WTC11 (cell line): ENCODE measurements at regions not wholly inside any gene's neighbourhood (a gene's known extent, or its start where the extent isn't known, plus 50 kb on each side); places are given as distances from the start of the nearest gene placed in this dataset.

Experiments
- E2F5 ChIP-seq: sonication (generic); formaldehyde crosslinking; IDR thresholded peaks from 2 replicates; pipeline ENCODE4 v1.8.1; 2022; ENCODE audit warnings: mild to moderate bottlenecking, moderate library complexity, missing genetic modification reagents
- FOXJ3 ChIP-seq: sonication (generic); formaldehyde crosslinking; IDR thresholded peaks from 2 replicates; pipeline ENCODE4 v1.9.0; 2021; ENCODE audit warnings: missing genetic modification reagents, mild to moderate bottlenecking, borderline replicate concordance
- FOXP1 ChIP-seq: sonication (generic); formaldehyde crosslinking; IDR thresholded peaks from 2 replicates; pipeline ENCODE4 v1.8.0; 2022; ENCODE audit warnings: missing genetic modification reagents, mild to moderate bottlenecking, moderate library complexity, borderline replicate concordance
- MAX ChIP-seq: sonication (generic); formaldehyde crosslinking; IDR thresholded peaks from 2 replicates; pipeline ENCODE4 v1.8.0; 2022; ENCODE audit warnings: mild to moderate bottlenecking, missing genetic modification reagents
- NFYB ChIP-seq: sonication (generic); formaldehyde crosslinking; conservative IDR thresholded peaks from 2 replicates; pipeline ENCODE4 v1.8.0; 2022; ENCODE audit warnings: low read depth, missing genetic modification reagents
- NR2C2 ChIP-seq: sonication (generic); formaldehyde crosslinking; IDR thresholded peaks from 2 replicates; pipeline ENCODE4 v1.8.0; 2022; ENCODE audit warnings: mild to moderate bottlenecking, missing genetic modification reagents
- NR3C1 ChIP-seq: sonication (generic); formaldehyde crosslinking; conservative IDR thresholded peaks from 2 replicates; pipeline ENCODE4 v1.8.1; 2023; ENCODE audit warnings: low read depth, mild to moderate bottlenecking, missing genetic modification reagents
- RORB ChIP-seq: fragments of 250-450 bp; sonication (Bioruptor Pico); IDR thresholded peaks from 2 replicates; pipeline ENCODE4 v1.9.0; 2021; ENCODE audit warnings: mild to moderate bottlenecking
- SP1 ChIP-seq: sonication (generic); formaldehyde crosslinking; conservative IDR thresholded peaks from 2 replicates; pipeline ENCODE4 v1.8.1; 2022; ENCODE audit warnings: missing genetic modification reagents
- TEAD1 ChIP-seq: sonication (generic); formaldehyde crosslinking; IDR thresholded peaks from 2 replicates; pipeline ENCODE4 v1.8.0; 2022; ENCODE audit warnings: mild to moderate bottlenecking, missing genetic modification reagents
- USF2 ChIP-seq: sonication (generic); formaldehyde crosslinking; IDR thresholded peaks from 2 replicates; pipeline ENCODE4 v1.8.1; 2023; ENCODE audit warnings: mild to moderate bottlenecking, missing genetic modification reagents, moderate library complexity
- TF ChIP-seq, protein P1 (sequence below): fragments of 200-600 bp; IDR thresholded peaks from 2 replicates; pipeline ENCODE4 v1.8.0; 2022; ENCODE audit warnings: antibody characterized with exemption
- TF ChIP-seq, protein P2 (sequence below): sonication (generic); formaldehyde crosslinking; IDR thresholded peaks from 2 replicates; pipeline ENCODE4 v1.8.1; 2023; ENCODE audit warnings: mild to moderate bottlenecking, missing genetic modification reagents, borderline replicate concordance

DNA sequence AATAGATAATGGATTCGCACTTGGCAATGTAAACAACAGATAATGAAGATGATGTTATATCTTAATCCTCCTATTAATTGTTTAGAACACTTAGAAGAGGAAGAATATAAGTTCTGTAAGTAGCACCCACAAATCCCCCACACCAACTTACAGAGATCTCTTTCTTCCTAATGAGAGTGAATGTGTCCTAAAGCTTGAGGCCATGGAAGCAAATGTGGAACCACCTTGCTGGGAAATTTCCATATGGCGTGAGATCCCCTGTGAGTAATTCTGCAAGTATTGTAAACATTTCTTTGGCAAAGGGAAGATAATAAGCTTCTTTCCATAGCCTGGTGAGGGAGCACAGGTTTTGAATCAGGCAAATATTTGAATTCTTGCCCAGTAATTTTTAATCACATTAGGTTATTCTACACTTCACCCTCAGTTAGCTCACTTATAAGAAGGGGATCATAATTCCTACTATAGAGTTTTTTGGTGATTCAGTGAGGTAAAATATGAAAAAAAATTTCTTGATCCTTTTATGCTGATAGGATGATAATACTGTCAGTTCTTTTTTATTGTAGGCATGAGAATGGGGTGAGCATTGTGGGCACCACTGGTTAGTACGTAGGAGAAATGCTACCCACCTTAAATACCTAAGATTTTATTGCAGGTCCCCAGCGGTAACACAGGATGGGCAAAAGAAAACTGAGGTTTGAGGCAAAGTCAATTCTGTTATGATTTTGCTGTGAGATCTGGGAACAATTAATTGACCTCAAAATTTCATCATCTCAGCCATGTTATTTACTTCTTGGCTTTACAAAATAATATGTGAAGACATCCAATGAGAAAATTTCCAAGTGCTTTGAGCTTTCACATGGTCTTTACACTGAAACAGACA lies 574.8 kb downstream of the PSAT1 start:
- TF ChIP-seq NR2C2 (CRISPR knock-in tag), result no peak
- no peak for TF ChIP-seq SP1 (CRISPR knock-in tag)
- TF ChIP-seq FOXJ3 (CRISPR knock-in tag), result no peak
- TF ChIP-seq, protein P1, sequence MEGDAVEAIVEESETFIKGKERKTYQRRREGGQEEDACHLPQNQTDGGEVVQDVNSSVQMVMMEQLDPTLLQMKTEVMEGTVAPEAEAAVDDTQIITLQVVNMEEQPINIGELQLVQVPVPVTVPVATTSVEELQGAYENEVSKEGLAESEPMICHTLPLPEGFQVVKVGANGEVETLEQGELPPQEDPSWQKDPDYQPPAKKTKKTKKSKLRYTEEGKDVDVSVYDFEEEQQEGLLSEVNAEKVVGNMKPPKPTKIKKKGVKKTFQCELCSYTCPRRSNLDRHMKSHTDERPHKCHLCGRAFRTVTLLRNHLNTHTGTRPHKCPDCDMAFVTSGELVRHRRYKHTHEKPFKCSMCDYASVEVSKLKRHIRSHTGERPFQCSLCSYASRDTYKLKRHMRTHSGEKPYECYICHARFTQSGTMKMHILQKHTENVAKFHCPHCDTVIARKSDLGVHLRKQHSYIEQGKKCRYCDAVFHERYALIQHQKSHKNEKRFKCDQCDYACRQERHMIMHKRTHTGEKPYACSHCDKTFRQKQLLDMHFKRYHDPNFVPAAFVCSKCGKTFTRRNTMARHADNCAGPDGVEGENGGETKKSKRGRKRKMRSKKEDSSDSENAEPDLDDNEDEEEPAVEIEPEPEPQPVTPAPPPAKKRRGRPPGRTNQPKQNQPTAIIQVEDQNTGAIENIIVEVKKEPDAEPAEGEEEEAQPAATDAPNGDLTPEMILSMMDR, result no peak
- TF ChIP-seq USF2 (CRISPR knock-in tag), result no peak
- TF ChIP-seq FOXP1 (CRISPR knock-in tag), result no peak
- TF ChIP-seq MAX, result no peak
- TF ChIP-seq E2F5 (CRISPR knock-in tag), result no peak
- no peak for TF ChIP-seq TEAD1 (CRISPR knock-in tag)
- no peak for TF ChIP-seq NR3C1 (CRISPR knock-in tag)
- no peak for TF ChIP-seq NFYB
- TF ChIP-seq, protein P2, sequence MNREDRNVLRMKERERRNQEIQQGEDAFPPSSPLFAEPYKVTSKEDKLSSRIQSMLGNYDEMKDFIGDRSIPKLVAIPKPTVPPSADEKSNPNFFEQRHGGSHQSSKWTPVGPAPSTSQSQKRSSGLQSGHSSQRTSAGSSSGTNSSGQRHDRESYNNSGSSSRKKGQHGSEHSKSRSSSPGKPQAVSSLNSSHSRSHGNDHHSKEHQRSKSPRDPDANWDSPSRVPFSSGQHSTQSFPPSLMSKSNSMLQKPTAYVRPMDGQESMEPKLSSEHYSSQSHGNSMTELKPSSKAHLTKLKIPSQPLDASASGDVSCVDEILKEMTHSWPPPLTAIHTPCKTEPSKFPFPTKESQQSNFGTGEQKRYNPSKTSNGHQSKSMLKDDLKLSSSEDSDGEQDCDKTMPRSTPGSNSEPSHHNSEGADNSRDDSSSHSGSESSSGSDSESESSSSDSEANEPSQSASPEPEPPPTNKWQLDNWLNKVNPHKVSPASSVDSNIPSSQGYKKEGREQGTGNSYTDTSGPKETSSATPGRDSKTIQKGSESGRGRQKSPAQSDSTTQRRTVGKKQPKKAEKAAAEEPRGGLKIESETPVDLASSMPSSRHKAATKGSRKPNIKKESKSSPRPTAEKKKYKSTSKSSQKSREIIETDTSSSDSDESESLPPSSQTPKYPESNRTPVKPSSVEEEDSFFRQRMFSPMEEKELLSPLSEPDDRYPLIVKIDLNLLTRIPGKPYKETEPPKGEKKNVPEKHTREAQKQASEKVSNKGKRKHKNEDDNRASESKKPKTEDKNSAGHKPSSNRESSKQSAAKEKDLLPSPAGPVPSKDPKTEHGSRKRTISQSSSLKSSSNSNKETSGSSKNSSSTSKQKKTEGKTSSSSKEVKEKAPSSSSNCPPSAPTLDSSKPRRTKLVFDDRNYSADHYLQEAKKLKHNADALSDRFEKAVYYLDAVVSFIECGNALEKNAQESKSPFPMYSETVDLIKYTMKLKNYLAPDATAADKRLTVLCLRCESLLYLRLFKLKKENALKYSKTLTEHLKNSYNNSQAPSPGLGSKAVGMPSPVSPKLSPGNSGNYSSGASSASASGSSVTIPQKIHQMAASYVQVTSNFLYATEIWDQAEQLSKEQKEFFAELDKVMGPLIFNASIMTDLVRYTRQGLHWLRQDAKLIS, result no peak
- no peak for TF ChIP-seq RORB (CRISPR knock-in tag)
